ENCODE measurements at regions not wholly inside any gene's neighbourhood (a gene's known extent, or its start where the extent isn't known, plus 50 kb on each side); places are given as distances from the start of the nearest gene placed in this dataset.

DNA sequence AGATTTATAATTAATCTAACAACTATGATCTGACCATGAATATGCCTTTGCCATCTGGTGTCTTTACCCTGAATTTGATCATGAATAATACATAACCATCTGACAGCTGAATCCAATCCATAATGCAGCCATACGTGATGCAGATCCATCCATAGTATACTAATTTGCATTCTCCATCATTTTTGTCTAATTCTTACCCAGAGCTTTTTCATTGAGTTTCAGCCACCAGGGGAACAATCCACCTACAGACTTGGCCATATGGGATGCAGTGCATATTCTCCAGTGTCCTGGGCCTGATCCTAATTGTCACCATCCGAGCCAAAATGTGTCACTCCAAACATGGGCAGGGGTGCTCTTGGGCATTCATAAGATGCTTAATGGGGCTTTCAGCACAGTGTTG is 227.2 kb upstream of the CRIM1 start:
- TF ChIP-seq CTCF (IDR thresholded peaks at IDR 0.05; ENCODE audit: low read depth, low read length, missing input control) = no peak
- no peak for TF ChIP-seq ZBTB33 (IDR thresholded peaks at IDR 0.05)
